Caco-2 (cell line): ENCODE measurements at regions not wholly inside any gene's neighbourhood (a gene's known extent, or its start where the extent isn't known, plus 50 kb on each side); places are given as distances from the start of the nearest gene placed in this dataset.

Source experiments
- BruUV-seq: library from RNA; stranded (reverse); fragments of 400-500 nt; replicated peaks from 2 replicates; lab custom pipeline; 2021; lab: Mats Ljungman, UMichigan
- CTCF ChIA-PET: fragments of 300-600 bp; sonication (Branson Sonifier 250); formaldehyde crosslinking; loops from one replicate; lab custom pipeline; 2022; ENCODE audit warnings: antibody characterized with exemption; lab: Charles Lee
- POLR2A ChIA-PET: fragments of 300-600 bp; sonication (Branson Sonifier 250); formaldehyde crosslinking; loops from one replicate; lab custom pipeline; 2022; ENCODE audit warnings: antibody characterized with exemption; lab: Charles Lee
- DNase-seq, 2 experiments: peaks; one replicate each; pipeline versions ENCODE4 v3.0.0 to v3.0.0-alpha.2; 2020 to 2022
- H3K27me3 ChIP-seq: replicated peaks from 2 replicates; pipeline ENCODE4 v1.6.0; 2011; ENCODE audit warnings: low read length; ENCODE audit not compliant: control insufficient read depth, insufficient read depth
- H3K36me3 ChIP-seq: 2 replicates; pipeline ENCODE4 v1.5.1; 2011; ENCODE audit warnings: low read length; ENCODE audit not compliant: control insufficient read depth, insufficient read depth
- H3K4me1 ChIP-seq: fragments of 250-450 bp; sonication (Bioruptor Pico); 2 replicates; pipeline ENCODE4 v1.5.1; 2020; ENCODE audit warnings: mild to moderate bottlenecking
- H3K4me3 ChIP-seq: 2 replicates; pipeline ENCODE4 v1.5.1; 2011; ENCODE audit warnings: low read depth, mild to moderate bottlenecking, control low read depth, low read length
- H3K9me3 ChIP-seq: fragments of 250-450 bp; sonication (Bioruptor Pico); 2 replicates; pipeline ENCODE4 v1.5.1; 2020; ENCODE audit warnings: mild to moderate bottlenecking, moderate library complexity
- H3K27ac Mint-ChIP-seq: one replicate; pipeline ENCODE4 v1.8.0; 2022; ENCODE audit warnings: mixed read lengths; ENCODE audit not compliant: unreplicated experiment
- H3K27me3 Mint-ChIP-seq: one replicate; pipeline ENCODE4 v1.8.0; 2022; ENCODE audit warnings: mixed read lengths; ENCODE audit not compliant: insufficient read depth, unreplicated experiment
- H3K36me3 Mint-ChIP-seq: one replicate; pipeline ENCODE4 v1.8.0; 2022; ENCODE audit warnings: mild to moderate bottlenecking, mixed read lengths; ENCODE audit not compliant: insufficient read depth, unreplicated experiment
- H3K4me1 Mint-ChIP-seq: one replicate; pipeline ENCODE4 v1.8.0; 2022; ENCODE audit warnings: low read depth, mixed read lengths; ENCODE audit not compliant: unreplicated experiment
- H3K4me3 Mint-ChIP-seq: one replicate; pipeline ENCODE4 v1.8.0; 2022; ENCODE audit warnings: mild to moderate bottlenecking, moderate library complexity, mixed read lengths; ENCODE audit not compliant: unreplicated experiment
- H3K9me3 Mint-ChIP-seq: one replicate; pipeline ENCODE4 v1.8.0; 2022; ENCODE audit warnings: mixed read lengths; ENCODE audit not compliant: unreplicated experiment
- intact Hi-C: fragments of 100-400 bp; cut with micrococcal nuclease; formaldehyde crosslinking; loops from one replicate; pipeline ENCODE4 v1.10.0; 2022; ENCODE audit not compliant: unreplicated experiment
- TF ChIP-seq, protein P1 (sequence below), 2 experiments: fragments of 200-600 bp in 1 of 2; IDR thresholded peaks; 1 replicate in 1 of 2; 2 replicates in 1 of 2; pipeline versions ENCODE4 v1.5.1 to v1.8.0; 2011 to 2022; ENCODE audit warnings: antibody characterized with exemption in 1 of 2, control low read depth in 1 of 2, inconsistent platforms in 1 of 2, low read depth in 1 of 2, low read length in 1 of 2, mild to moderate bottlenecking in 1 of 2, moderate library complexity in 1 of 2; ENCODE audit not compliant: insufficient read depth in 1 of 2, severe bottlenecking in 1 of 2, unreplicated experiment in 1 of 2

GRCh38 chr5:165258197-165258771 is 1752.9 kb downstream of the MAT2B start:
- Mint-ChIP-seq H3K4me1 (no peaks in the 10 kb centered on the region), H3K27me3 (no peaks in the 10 kb centered on the region)

DNA sequence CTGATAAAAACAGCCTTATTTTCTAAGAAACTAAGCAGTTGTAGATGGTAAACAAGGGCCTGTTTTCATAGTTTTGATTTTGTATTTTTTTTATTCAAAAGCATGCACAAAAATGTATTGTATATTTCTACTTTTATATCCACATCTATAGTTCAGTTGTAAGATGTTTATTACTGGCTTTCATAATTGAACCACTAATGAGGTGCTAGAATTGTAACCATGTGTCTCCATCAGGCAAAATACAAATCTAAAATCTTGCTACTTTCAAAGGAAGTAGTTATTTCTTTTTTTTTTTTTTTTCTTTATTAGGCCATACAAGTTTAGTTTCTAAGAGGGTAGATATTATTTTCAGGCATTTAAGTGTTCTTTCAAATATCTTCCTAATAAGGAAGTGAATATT is 1755.0 kb downstream of the MAT2B start:
- ChIA-PET CTCF (no interaction called here), POLR2A (no interaction called here)
- Mint-ChIP-seq H3K4me1 (no peaks in the 10 kb centered on the region), H3K4me3 (no peak overlapping the region), H3K27me3 (no peaks in the 10 kb centered on the region), H3K27ac (no peak overlapping the region), H3K36me3 (no peaks in the 10 kb centered on the region), H3K9me3 (no peaks in the 10 kb centered on the region)
- TF ChIP-seq, protein P1, sequence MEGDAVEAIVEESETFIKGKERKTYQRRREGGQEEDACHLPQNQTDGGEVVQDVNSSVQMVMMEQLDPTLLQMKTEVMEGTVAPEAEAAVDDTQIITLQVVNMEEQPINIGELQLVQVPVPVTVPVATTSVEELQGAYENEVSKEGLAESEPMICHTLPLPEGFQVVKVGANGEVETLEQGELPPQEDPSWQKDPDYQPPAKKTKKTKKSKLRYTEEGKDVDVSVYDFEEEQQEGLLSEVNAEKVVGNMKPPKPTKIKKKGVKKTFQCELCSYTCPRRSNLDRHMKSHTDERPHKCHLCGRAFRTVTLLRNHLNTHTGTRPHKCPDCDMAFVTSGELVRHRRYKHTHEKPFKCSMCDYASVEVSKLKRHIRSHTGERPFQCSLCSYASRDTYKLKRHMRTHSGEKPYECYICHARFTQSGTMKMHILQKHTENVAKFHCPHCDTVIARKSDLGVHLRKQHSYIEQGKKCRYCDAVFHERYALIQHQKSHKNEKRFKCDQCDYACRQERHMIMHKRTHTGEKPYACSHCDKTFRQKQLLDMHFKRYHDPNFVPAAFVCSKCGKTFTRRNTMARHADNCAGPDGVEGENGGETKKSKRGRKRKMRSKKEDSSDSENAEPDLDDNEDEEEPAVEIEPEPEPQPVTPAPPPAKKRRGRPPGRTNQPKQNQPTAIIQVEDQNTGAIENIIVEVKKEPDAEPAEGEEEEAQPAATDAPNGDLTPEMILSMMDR (IDR thresholded peaks at IDR 0.05; ENCODE audit: insufficient read depth in 1 of 2, low read depth in 1 of 2, low read length in 1 of 2, severe bottlenecking in 1 of 2, unreplicated experiment in 1 of 2), result no peak
- BruUV-seq, result no TSS peak
- Histone ChIP-seq H3K9me3 (no peaks in the 10 kb centered on the region), H3K4me1 (no peaks in the 10 kb centered on the region), H3K27me3 (no peaks in the 10 kb centered on the region), H3K36me3 (no peaks in the 10 kb centered on the region), H3K4me3 (no peak overlapping the region)
- DNase-seq, result no peak
- intact Hi-C loops, result no loop called here

More at GRCh38 chr5:165258197-165258771, 1752.9 kb downstream of the MAT2B start:
- H3K27ac Mint-ChIP-seq, result no peak overlapping the region
- intact Hi-C loops, result no loop called here
- DNase-seq, result no peak
- H3K36me3 ChIP-seq, result no peaks in the 10 kb centered on the region
- ChIA-PET CTCF (no interaction called here), POLR2A (no interaction called here)
- no peak overlapping the region for H3K4me3 ChIP-seq
- no peaks in the 10 kb centered on the region for H3K9me3 ChIP-seq
- TF ChIP-seq, protein P1 (IDR thresholded peaks at IDR 0.05; ENCODE audit: insufficient read depth in 1 of 2, low read depth in 1 of 2, low read length in 1 of 2, severe bottlenecking in 1 of 2, unreplicated experiment in 1 of 2), result no peak
- no peaks in the 10 kb centered on the region for H3K27me3 ChIP-seq
- no peak overlapping the region for H3K4me3 Mint-ChIP-seq
- H3K9me3 Mint-ChIP-seq, result no peaks in the 10 kb centered on the region
- H3K4me1 ChIP-seq, result no peaks in the 10 kb centered on the region
- no peaks in the 10 kb centered on the region for H3K36me3 Mint-ChIP-seq
- BruUV-seq, result no TSS peak

DNA sequence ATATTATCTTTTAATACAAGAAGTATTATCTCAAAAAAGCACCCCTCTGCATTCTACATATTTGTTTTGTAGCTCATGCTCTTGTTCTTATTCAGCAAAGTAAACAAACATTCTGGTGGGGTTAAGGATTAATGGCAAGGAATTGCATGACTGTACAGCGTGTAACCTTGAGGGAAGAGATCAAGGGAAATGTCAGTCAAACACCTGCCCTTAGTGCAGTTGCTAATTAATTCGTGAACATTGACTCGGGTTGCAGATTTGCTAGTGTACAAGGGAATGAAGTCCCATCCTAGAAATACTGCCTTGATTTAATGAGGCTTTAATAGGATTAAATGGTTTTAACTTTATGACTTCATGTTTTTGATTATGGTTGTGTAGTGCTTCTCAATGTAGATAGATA is 1758.1 kb downstream of the MAT2B start:
- no peak for DNase-seq
- H3K4me1 ChIP-seq, result no peaks in the 10 kb centered on the region
- H3K9me3 ChIP-seq, result no peaks in the 10 kb centered on the region
- intact Hi-C loops, result no loop called here
- Mint-ChIP-seq H3K27ac (no peak overlapping the region), H3K27me3 (no peaks in the 10 kb centered on the region), H3K4me1 (no peaks in the 10 kb centered on the region), H3K36me3 (no peaks in the 10 kb centered on the region), H3K9me3 (no peaks in the 10 kb centered on the region), H3K4me3 (no peak overlapping the region)
- no TSS peak for BruUV-seq
- no peak overlapping the region for H3K4me3 ChIP-seq
- ChIA-PET POLR2A (no interaction called here), CTCF (no interaction called here)
- no peaks in the 10 kb centered on the region for H3K36me3 ChIP-seq
- no peaks in the 10 kb centered on the region for H3K27me3 ChIP-seq
- TF ChIP-seq, protein P1 (IDR thresholded peaks at IDR 0.05; ENCODE audit: insufficient read depth in 1 of 2, low read depth in 1 of 2, low read length in 1 of 2, severe bottlenecking in 1 of 2, unreplicated experiment in 1 of 2), result no peak
